ENCODE measurements at regions not wholly inside any gene's neighbourhood (a gene's known extent, or its start where the extent isn't known, plus 50 kb on each side); places are given as distances from the start of the nearest gene placed in this dataset.

DNA sequence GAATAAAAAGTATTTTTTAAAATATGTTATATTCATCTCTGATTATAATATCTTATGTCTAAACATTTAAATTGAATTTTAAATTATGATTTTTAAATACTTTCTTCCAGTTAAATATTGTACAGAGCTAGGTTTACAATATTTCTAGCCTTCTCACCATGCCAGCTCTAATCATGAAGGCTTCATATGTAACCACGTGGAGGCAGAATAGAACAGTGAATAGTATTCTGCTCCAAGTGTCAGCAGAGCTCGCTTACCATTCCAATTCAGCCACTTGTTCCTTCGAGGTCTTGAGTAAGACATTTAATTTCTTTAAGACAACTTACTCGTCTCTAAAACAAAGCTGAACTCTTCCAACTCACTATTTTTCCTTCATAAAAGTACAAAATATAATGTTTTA is 871.8 kb downstream of the SUCLG1 start:
- H3K27me3 ChIP-seq (ENCODE audit: low read depth), result no peaks in the 10 kb centered on the region
- H3K36me3 ChIP-seq, result no peaks in the 10 kb centered on the region
- H3K27ac ChIP-seq (replicated peaks), result no peak overlapping the region
- intact Hi-C loops (cut with micrococcal nuclease), result no loop called here
- no peak overlapping the region for H3K4me3 ChIP-seq
- no peaks in the 10 kb centered on the region for H3K9me3 ChIP-seq (replicated peaks)
- TF ChIP-seq, protein P1, sequence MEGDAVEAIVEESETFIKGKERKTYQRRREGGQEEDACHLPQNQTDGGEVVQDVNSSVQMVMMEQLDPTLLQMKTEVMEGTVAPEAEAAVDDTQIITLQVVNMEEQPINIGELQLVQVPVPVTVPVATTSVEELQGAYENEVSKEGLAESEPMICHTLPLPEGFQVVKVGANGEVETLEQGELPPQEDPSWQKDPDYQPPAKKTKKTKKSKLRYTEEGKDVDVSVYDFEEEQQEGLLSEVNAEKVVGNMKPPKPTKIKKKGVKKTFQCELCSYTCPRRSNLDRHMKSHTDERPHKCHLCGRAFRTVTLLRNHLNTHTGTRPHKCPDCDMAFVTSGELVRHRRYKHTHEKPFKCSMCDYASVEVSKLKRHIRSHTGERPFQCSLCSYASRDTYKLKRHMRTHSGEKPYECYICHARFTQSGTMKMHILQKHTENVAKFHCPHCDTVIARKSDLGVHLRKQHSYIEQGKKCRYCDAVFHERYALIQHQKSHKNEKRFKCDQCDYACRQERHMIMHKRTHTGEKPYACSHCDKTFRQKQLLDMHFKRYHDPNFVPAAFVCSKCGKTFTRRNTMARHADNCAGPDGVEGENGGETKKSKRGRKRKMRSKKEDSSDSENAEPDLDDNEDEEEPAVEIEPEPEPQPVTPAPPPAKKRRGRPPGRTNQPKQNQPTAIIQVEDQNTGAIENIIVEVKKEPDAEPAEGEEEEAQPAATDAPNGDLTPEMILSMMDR (IDR thresholded peaks at IDR 0.05; ENCODE audit: borderline replicate concordance), result no peak
- H3K4me1 ChIP-seq, result no peaks in the 10 kb centered on the region
- DNase-seq, result no peak

DNA sequence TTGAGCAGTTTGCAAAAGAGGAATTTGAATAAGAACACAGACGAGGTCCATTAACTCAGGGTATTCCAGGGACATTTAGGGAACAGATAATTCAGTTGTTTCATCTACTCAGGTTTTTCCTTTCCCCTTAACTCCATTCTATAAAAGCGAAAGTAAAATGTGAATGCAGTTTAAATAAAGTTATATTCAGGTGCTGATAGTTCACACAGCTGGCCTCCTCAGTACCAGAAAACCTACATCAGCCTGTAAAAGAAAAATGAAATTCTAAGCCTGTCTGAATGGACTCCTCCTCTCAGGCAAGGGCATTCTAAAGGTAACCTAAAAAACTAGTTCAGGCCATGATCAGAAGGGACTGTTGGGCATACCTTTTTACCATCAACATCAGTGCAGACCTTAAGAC is 873.8 kb downstream of the SUCLG1 start:
- H3K4me3 ChIP-seq, result no peak overlapping the region
- DNase-seq, result no peak

DNA sequence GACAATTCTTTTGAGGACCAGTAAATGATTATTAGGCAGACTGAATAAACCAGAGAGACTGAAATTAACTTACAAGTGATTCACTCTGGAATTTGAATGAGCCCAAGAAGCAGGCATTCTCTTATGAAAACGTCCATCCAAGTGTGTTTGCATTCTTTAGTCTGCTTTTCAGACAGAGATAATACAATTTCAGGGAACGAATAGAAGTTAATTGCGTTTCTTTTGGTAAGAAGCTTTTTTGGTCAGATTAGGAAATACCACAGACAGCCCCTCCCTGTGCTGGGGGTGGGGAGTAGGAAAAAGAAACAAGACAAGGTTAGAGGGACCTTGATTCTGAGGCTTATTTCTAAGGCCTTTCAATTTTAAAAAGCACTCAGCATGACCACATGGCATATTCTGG is 874.4 kb downstream of the SUCLG1 start:
- no peaks in the 10 kb centered on the region for H3K4me1 ChIP-seq
- no peak overlapping the region for H3K4me3 ChIP-seq
- no peak for DNase-seq
- no peak overlapping the region for H3K27ac ChIP-seq (replicated peaks)
- TF ChIP-seq, protein P1 (IDR thresholded peaks at IDR 0.05; ENCODE audit: borderline replicate concordance), result no peak
- no peaks in the 10 kb centered on the region for H3K9me3 ChIP-seq (replicated peaks)
- H3K27me3 ChIP-seq (ENCODE audit: low read depth), result no peaks in the 10 kb centered on the region
- intact Hi-C loops (cut with micrococcal nuclease), result no loop called here
- H3K36me3 ChIP-seq, result no peaks in the 10 kb centered on the region

More for the DNA sequence above, 873.8 kb downstream of the SUCLG1 start:
- H3K36me3 ChIP-seq, result no peaks in the 10 kb centered on the region
- no peaks in the 10 kb centered on the region for H3K4me1 ChIP-seq
- no peak overlapping the region for H3K27ac ChIP-seq (replicated peaks)
- TF ChIP-seq, protein P1 (IDR thresholded peaks at IDR 0.05; ENCODE audit: borderline replicate concordance), result no peak
- H3K9me3 ChIP-seq (replicated peaks), result no peaks in the 10 kb centered on the region
- no peaks in the 10 kb centered on the region for H3K27me3 ChIP-seq (ENCODE audit: low read depth)
- intact Hi-C loops (cut with micrococcal nuclease), result no loop called here

DNA sequence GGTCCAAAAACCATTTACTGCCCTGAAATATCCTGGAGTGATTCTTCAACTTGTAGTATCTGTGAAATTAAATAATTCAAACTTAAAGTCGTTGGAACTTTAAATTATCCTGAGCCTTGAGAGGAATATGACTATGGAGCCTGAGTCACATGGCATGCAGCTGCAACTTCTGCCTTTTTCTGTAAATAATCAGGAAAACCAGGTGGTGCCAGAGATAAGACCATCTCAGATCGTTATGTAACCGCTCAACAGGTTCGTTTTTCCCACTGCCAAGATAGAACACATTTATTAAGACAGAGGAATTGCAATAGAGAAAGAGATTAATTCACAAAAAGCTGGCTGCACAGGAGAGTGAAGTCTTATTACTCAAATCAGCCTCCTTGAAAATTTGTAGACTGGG is 876.5 kb downstream of the SUCLG1 start:
- TF ChIP-seq, protein P1 (IDR thresholded peaks at IDR 0.05; ENCODE audit: borderline replicate concordance), result no peak
- H3K27me3 ChIP-seq (ENCODE audit: low read depth), result no peaks in the 10 kb centered on the region
- no peak overlapping the region for H3K27ac ChIP-seq (replicated peaks)
- H3K36me3 ChIP-seq, result no peaks in the 10 kb centered on the region
- intact Hi-C loops (cut with micrococcal nuclease), result no loop called here
- no peaks in the 10 kb centered on the region for H3K4me1 ChIP-seq
- DNase-seq, result no peak
- no peaks in the 10 kb centered on the region for H3K9me3 ChIP-seq (replicated peaks)
- no peak overlapping the region for H3K4me3 ChIP-seq

DNA sequence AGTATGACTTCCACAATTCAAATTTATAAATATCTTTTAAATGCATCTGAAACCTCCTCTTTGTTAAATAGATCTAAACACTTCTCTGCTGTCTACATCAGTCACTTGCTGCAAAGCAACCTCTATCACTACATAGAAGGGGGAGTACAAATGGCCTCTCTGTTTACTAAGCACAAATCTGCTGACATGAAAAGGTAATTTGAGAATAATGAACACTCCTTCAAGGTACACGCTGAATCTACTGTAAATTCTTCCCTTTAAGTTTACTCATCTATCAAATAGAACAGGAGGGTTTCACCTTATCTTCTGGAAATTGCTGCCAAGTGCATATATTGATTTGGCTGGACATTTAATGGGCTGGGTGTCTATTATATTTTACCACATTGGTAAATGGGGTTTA is 879.6 kb downstream of the SUCLG1 start:
- intact Hi-C loops (cut with micrococcal nuclease), result no loop called here
- no peaks in the 10 kb centered on the region for H3K27me3 ChIP-seq (ENCODE audit: low read depth)

More for the DNA sequence above, 879.6 kb downstream of the SUCLG1 start:
- H3K9me3 ChIP-seq (replicated peaks), result no peaks in the 10 kb centered on the region
- no peaks in the 10 kb centered on the region for H3K4me1 ChIP-seq
- TF ChIP-seq, protein P1 (IDR thresholded peaks at IDR 0.05; ENCODE audit: borderline replicate concordance), result no peak
- H3K27ac ChIP-seq (replicated peaks), result no peak overlapping the region
- no peak overlapping the region for H3K4me3 ChIP-seq
- no peak for DNase-seq
- H3K36me3 ChIP-seq, result no peaks in the 10 kb centered on the region

Data from left ventricle myocardium inferior (tissue), 1 donor.